Transverse colon (tissue), 4 donors: ENCODE measurements at regions not wholly inside any gene's neighbourhood (a gene's known extent, or its start where the extent isn't known, plus 50 kb on each side); places are given as distances from the start of the nearest gene placed in this dataset.

Experiments
- CTCF ChIP-seq, 5 experiments: fragments of 200-600 bp in 3 of 5; fragments of 450-650 bp in 2 of 5; sonication (generic) in 3 of 5; IDR thresholded peaks; 1 replicate in 2 of 5; 2 replicates in 3 of 5; pipeline ENCODE4 v1.5.1; 2016 to 2017; ENCODE audit warnings: antibody characterized with exemption in 5 of 5, inconsistent platforms in 3 of 5, mild to moderate bottlenecking in 2 of 5, moderate library complexity in 1 of 5
- EP300 ChIP-seq: sonication (generic); formaldehyde crosslinking; IDR thresholded peaks from one replicate; pipeline ENCODE4 v1.6.1; 2017; ENCODE audit warnings: antibody characterized with exemption, low read depth
- POLR2A ChIP-seq: fragments of 450-650 bp; IDR thresholded peaks from one replicate; pipeline ENCODE4 v1.6.1; 2016; ENCODE audit warnings: antibody characterized with exemption, mild to moderate bottlenecking, moderate library complexity
- POLR2AphosphoS5 ChIP-seq, 3 donors: sonication (generic); formaldehyde crosslinking; IDR thresholded peaks; one replicate each; pipeline ENCODE4 v1.6.1; 2016; ENCODE audit warnings: antibody characterized with exemption in 3 of 3

GRCh38 chr2:162994718-162995117, 156.2 kb upstream of the KCNH7 start:
- no peak for TF ChIP-seq POLR2AphosphoS5 (IDR thresholded peaks at IDR 0.05)
- no peak for TF ChIP-seq POLR2A
- no peak for TF ChIP-seq CTCF (IDR thresholded peaks at IDR 0.05)
- no peak for TF ChIP-seq EP300
